AG09319 (cell line): ENCODE measurements at regions not wholly inside any gene's neighbourhood (a gene's known extent, or its start where the extent isn't known, plus 50 kb on each side); places are given as distances from the start of the nearest gene placed in this dataset.

Experiments
- DNase-seq: peaks from one replicate; pipeline ENCODE4 v3.0.0-alpha.2; 2010; ENCODE audit warnings: low read depth; ENCODE audit errors: extremely low read depth
- TF ChIP-seq, protein P1 (sequence below): IDR thresholded peaks from 2 replicates; pipeline ENCODE4 v1.5.1; 2011; ENCODE audit warnings: low read depth, mild to moderate bottlenecking, inconsistent platforms, low read length, moderate library complexity

DNA sequence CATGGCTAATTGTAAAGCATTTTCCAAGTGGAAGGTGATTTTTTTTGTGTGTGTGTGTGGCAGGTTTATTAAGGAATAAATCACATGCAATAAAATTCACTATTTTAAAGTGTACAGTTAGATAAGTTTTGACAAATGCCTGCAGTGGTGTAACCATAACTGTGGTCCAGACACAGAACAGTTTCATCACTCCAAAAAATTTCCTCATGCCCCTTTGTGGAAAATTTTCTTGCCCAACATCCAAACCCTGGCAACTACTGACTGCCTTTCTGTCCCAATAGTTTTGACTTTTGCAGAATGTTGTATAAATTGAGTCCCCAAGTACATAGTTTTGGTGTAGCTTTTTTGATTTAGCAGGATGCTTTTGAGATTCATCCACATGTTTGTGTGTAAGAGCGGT lies 135.1 kb upstream of the KLHL25 start:
- TF ChIP-seq, protein P1, sequence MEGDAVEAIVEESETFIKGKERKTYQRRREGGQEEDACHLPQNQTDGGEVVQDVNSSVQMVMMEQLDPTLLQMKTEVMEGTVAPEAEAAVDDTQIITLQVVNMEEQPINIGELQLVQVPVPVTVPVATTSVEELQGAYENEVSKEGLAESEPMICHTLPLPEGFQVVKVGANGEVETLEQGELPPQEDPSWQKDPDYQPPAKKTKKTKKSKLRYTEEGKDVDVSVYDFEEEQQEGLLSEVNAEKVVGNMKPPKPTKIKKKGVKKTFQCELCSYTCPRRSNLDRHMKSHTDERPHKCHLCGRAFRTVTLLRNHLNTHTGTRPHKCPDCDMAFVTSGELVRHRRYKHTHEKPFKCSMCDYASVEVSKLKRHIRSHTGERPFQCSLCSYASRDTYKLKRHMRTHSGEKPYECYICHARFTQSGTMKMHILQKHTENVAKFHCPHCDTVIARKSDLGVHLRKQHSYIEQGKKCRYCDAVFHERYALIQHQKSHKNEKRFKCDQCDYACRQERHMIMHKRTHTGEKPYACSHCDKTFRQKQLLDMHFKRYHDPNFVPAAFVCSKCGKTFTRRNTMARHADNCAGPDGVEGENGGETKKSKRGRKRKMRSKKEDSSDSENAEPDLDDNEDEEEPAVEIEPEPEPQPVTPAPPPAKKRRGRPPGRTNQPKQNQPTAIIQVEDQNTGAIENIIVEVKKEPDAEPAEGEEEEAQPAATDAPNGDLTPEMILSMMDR, result no peak
- DNase-seq, result no peak

- TF ChIP-seq, protein P1, result no peak
- DNase-seq, result no peak
Observed at GRCh38 chr15:85932391-85932790, 137.7 kb upstream of the KLHL25 start.

DNA sequence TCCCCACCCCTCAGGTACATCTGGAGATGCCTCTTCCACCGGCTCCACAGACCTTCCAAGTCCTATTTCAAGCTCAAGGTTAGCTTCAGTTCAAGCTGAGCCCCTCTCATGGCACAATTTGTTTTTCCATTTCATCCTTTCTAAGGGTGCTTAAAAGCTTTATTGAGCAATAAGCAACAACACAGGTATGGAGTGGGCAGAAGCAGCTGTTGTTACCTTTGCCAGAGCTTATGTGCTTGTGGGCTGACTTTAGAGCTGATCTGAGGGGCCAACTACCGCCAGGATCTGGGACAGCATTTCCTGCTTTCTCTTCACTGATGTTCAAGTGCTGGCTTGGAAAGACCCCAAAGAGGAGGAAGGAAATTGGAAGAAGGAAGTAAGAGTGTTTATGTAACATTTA lies 140.0 kb upstream of the KLHL25 start:
- no peak for DNase-seq
- TF ChIP-seq, protein P1, result no peak

DNA sequence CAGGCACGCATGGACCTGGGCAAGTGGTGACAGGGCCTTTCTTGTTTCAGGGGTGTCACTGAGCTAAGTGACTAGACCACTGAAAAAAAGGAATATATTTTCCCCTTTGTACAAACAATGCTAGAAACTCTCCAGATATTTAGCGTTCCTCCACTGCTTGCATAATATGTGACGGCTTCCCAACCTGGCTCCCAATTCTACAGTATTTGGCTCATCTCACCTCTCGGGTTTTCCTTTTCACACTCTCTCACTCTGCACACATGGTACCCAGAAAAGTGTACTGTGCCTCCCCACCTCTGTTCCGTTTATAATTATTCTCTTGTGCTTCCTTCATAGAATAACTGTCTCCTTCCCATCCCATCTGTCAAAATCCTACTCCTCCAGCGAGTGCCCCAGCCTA lies 140.5 kb upstream of the KLHL25 start:
- DNase-seq, result no peak
- TF ChIP-seq, protein P1, result no peak

- no peak for DNase-seq
Observed at GRCh38 chr15:85937661-85938060, 142.0 kb upstream of the AGBL1 start.

DNA sequence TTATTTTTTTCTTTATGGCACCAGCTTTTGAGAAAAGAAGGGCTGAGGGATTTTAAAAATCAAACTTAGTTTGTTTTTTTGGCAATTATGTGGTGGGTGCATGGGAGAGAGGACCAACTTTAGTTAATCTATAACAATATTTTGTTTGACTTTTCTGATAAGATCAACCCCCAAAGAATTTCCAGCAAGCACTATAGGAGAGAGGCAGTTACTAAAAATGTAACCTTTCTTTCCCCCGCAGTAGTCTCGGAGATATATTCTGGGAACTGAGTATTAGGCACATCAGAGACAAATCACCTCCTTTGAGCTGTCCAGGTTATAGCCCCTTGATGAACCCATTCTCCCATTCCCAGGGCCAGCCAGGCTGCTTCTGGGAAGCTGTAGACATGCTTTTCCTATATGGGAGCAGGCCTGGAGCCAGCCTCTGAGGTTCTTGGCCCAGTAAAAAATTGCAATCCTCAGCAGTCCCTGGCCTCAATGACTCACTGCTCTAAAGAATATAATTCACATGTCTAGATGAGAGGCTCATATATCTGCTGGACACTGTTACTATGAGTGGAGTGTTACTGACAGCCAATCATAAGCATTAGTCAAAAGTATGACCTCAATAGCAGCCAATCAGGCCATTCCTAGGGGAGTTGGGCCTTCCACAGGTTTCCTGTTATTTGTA lies 138.3 kb upstream of the AGBL1 start:
- no peak for DNase-seq
- TF ChIP-seq, protein P1, result no peak

More at GRCh38 chr15:85937661-85938060, 142.0 kb upstream of the AGBL1 start:
- TF ChIP-seq, protein P1, result no peak

DNA sequence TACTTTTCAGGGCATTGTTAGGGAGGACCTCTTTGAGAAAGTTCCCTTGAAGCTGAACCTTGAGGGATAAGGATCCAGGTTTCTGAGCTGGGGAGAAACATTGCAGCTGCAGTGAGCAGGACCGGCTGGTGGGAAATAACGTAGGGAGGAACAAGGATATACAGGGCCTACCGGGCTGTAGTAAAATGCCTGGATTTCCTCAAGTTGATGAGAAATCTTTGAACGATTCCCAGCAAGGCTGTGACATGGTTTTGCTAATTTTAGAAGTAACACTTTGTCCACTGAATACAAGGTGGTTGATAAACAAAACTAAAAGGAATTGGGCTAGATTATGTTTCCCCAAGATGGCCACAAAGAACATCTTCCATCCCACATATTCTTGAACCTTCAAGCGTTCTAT lies 137.0 kb upstream of the AGBL1 start:
- no peak for DNase-seq
- TF ChIP-seq, protein P1, result no peak
